ENCODE measurements at regions not wholly inside any gene's neighbourhood (a gene's known extent, or its start where the extent isn't known, plus 50 kb on each side); places are given as distances from the start of the nearest gene placed in this dataset.

DNA sequence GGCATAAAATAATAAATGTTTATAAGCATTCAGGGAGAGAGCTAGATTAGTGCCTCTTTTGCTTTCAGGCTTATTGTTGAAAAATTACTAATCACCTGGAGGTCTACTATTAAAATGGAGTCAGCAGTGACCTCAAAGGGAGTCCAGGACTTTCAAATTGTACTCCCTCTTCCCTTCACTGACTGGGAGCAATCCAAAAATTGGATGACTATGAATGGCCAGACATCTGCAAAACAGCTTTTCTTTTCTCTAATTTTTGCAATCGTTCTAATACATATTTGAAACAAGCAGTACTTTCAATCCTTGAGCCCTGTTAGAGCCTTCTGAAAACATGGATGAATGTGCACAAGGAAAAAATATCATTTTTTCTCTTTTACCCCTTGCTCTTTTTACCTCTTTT, 461.8 kb downstream of the TMEM232 start:
- H3K27me3 ChIP-seq (ENCODE audit: control insufficient read depth, insufficient read depth, low read length), result no peaks in the 10 kb centered on the region
- no peak overlapping the region for H3K18ac ChIP-seq (ENCODE audit: low read depth, low read length)
- no peak overlapping the region for H3K56ac ChIP-seq (ENCODE audit: extremely low read depth, insufficient read depth, low read length)
- H3K27ac ChIP-seq (ENCODE audit: insufficient read depth, low read length), result no peak overlapping the region
- H3K4me1 ChIP-seq (ENCODE audit: control insufficient read depth, insufficient read depth, low read length), result no peaks in the 10 kb centered on the region
- H4K20me1 ChIP-seq (ENCODE audit: insufficient read depth, low read length), result no peaks in the 10 kb centered on the region
- no peak overlapping the region for H3K4me2 ChIP-seq (ENCODE audit: low read depth, low read length)
- H2AK9ac ChIP-seq (replicated peaks; ENCODE audit: low read depth, low read length, poor library complexity), result no peak overlapping the region
- no peak overlapping the region for H3K9ac ChIP-seq (ENCODE audit: low read depth, low read length)
- H3K36me3 ChIP-seq (ENCODE audit: control insufficient read depth, insufficient read depth, low read length), result no peaks in the 10 kb centered on the region
- no peak overlapping the region for H3K4ac ChIP-seq (ENCODE audit: low read depth, low read length)
- no peak overlapping the region for H4K91ac ChIP-seq (ENCODE audit: insufficient read depth, low read depth, low read length)
- no peak overlapping the region for H4K8ac ChIP-seq (ENCODE audit: low read depth in 2 of 2, low read length in 2 of 2)
- H3K4me3 ChIP-seq (ENCODE audit: insufficient read depth, low read depth, low read length), result no peak overlapping the region
- CTCF ChIA-PET, result no interaction called here
- in situ Hi-C loops (cut with MboI; ENCODE audit: low sequenced_read_pairs), result no loop called here
- no peaks in the 10 kb centered on the region for H3K9me1 ChIP-seq (ENCODE audit: insufficient read depth, low read length)
- H3K9me3 ChIP-seq (ENCODE audit: control insufficient read depth, insufficient read depth, low read length), result no peaks in the 10 kb centered on the region
- BruUV-seq (replicated peaks), result no TSS peak
- H4K5ac ChIP-seq (ENCODE audit: low read depth, low read length), result no peak overlapping the region
- H3K14ac ChIP-seq (replicated peaks; ENCODE audit: low read depth, low read length), result no peak overlapping the region
- no peak overlapping the region for H2BK5ac ChIP-seq (ENCODE audit: low read depth, low read length, poor library complexity, severe bottlenecking)
- TF ChIP-seq MAFK (IDR thresholded peaks at IDR 0.05; ENCODE audit: low read depth, low read length) (no peak), FOS (IDR thresholded peaks at IDR 0.05; ENCODE audit: low read depth, low read length) (no peak), BHLHE40 (IDR thresholded peaks at IDR 0.05; ENCODE audit: low read depth, low read length) (no peak), RCOR1 (IDR thresholded peaks at IDR 0.05; ENCODE audit: insufficient replicate concordance, low read length) (no peak)
- H2BK120ac ChIP-seq (ENCODE audit: low read depth, low read length), result no peak overlapping the region
- POLR2A ChIA-PET (ENCODE audit: unreplicated experiment), result no interaction called here
- H2BK15ac ChIP-seq (ENCODE audit: low read depth, low read length), result no peak overlapping the region
- no peak overlapping the region for H3K23ac ChIP-seq (ENCODE audit: low read depth, low read length)
- intact Hi-C loops (cut with micrococcal nuclease), result no loop called here
- H2AK5ac ChIP-seq (ENCODE audit: low read depth, low read length), result no peak overlapping the region
- WGBS, 2 experiments (ENCODE audit: extremely low coverage in 2 of 2, insufficient read length in 1 of 2), result no CpG with 5 or more reads among the region's 1 CpG
- no peak for ATAC-seq (ENCODE audit: low read depth)
- dilution Hi-C loops (cut with HindIII; ENCODE audit: low sequenced_read_pairs, unreplicated experiment), result no loop called here
- no peaks in the 10 kb centered on the region for H3K79me1 ChIP-seq (ENCODE audit: low read depth in 1 of 2, low read length in 2 of 2)
- no peak overlapping the region for H2BK20ac ChIP-seq (ENCODE audit: low read depth, low read length)
- no peak overlapping the region for H2AFZ ChIP-seq (replicated peaks; ENCODE audit: low read length, poor library complexity)
- no peak for DNase-seq

Measured in IMR-90 (cell line).